SK-N-SH (cell line): ENCODE measurements at regions not wholly inside any gene's neighbourhood (a gene's known extent, or its start where the extent isn't known, plus 50 kb on each side); places are given as distances from the start of the nearest gene placed in this dataset.

ENCODE experiments used
- CHD2 ChIP-seq: fragments of 150-350 bp; IDR thresholded peaks from 2 replicates; pipeline ENCODE4 v1.6.1; 2018; ENCODE audit warnings: low read length; ENCODE audit not compliant: partially characterized antibody
- CTCF ChIP-seq: fragments of 200-600 bp; sonication (generic); IDR thresholded peaks from 2 replicates; pipeline ENCODE4 v1.6.1; 2017; ENCODE audit warnings: antibody characterized with exemption, mild to moderate bottlenecking, moderate library complexity
- EP300 ChIP-seq, 2 experiments: IDR thresholded peaks; 2 replicates each; pipeline versions ENCODE4 v1.4.0 to v1.6.1; 2012; ENCODE audit warnings: borderline replicate concordance in 1 of 2, low read depth in 1 of 2, low read length in 1 of 2
- EZH2phosphoT487 ChIP-seq: fragments of 200-600 bp; sonication (generic); IDR thresholded peaks from 2 replicates; pipeline ENCODE4 v1.6.1; 2017; ENCODE audit warnings: low read depth, mixed run types, mild to moderate bottlenecking, antibody characterized with exemption, moderate library complexity, borderline replicate concordance
- GATA2 ChIP-seq: sonication (generic); formaldehyde crosslinking; IDR thresholded peaks from 2 replicates; pipeline ENCODE4 v1.5.0; 2020; ENCODE audit warnings: mild to moderate bottlenecking, missing genetic modification reagents
- POLR2AphosphoS5 ChIP-seq: IDR thresholded peaks from 2 replicates; pipeline ENCODE4 v1.6.1; 2012; ENCODE audit warnings: low read depth, low read length
- RAD21 ChIP-seq: IDR thresholded peaks from 2 replicates; pipeline ENCODE4 v1.6.1; 2012; ENCODE audit warnings: mild to moderate bottlenecking, low read length
- RCOR1 ChIP-seq: fragments of 150-350 bp; IDR thresholded peaks from 2 replicates; pipeline ENCODE4 v1.6.1; 2017; ENCODE audit warnings: antibody characterized with exemption, low read length
- REST ChIP-seq: IDR thresholded peaks from 2 replicates; pipeline ENCODE4 v1.6.1; 2012; ENCODE audit warnings: mild to moderate bottlenecking, low read depth, low read length, moderate library complexity
- RFX5 ChIP-seq: IDR thresholded peaks from 2 replicates; pipeline ENCODE4 v1.6.1; 2012; ENCODE audit warnings: mild to moderate bottlenecking, improper control_type of control experiment, low read length
- TEAD4 ChIP-seq: IDR thresholded peaks from 2 replicates; pipeline ENCODE4 v1.4.0; 2012; ENCODE audit warnings: mild to moderate bottlenecking, borderline replicate concordance; ENCODE audit not compliant: insufficient read depth
- YY1 ChIP-seq: IDR thresholded peaks from 2 replicates; pipeline ENCODE4 v1.4.0; 2012; ENCODE audit warnings: low read depth, mild to moderate bottlenecking
- ZBTB33 ChIP-seq: IDR thresholded peaks from 2 replicates; pipeline ENCODE4 v1.4.0; 2012; ENCODE audit warnings: low read depth, borderline replicate concordance
- TF ChIP-seq, protein P1 (sequence below): IDR thresholded peaks from 2 replicates; pipeline ENCODE4 v1.4.0; 2012; ENCODE audit warnings: low read depth

GRCh38 chr10:131444286-131444685, 132.8 kb upstream of the TCERG1L start:
- TF ChIP-seq CHD2 (no peak), TEAD4 (no peak), EZH2phosphoT487 (no peak), CTCF (no peak), POLR2AphosphoS5 (no peak), GATA2 (no peak), REST (no peak), RAD21 (no peak), RCOR1 (no peak), YY1 (no peak), ZBTB33 (no peak), RFX5 (no peak), EP300 (IDR thresholded peaks at IDR 0.05; ENCODE audit: borderline replicate concordance in 1 of 2, low read depth in 1 of 2, low read length in 1 of 2) (no peak)
- TF ChIP-seq, protein P1, sequence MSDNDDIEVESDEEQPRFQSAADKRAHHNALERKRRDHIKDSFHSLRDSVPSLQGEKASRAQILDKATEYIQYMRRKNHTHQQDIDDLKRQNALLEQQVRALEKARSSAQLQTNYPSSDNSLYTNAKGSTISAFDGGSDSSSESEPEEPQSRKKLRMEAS = no peak
